Activated T-helper 17 cell treated with anti-CD3 and anti-CD28 coated beads, Interleukin-2, amount 50 U/mL, for 72 hours (primary cell): ENCODE measurements at regions not wholly inside any gene's neighbourhood (a gene's known extent, or its start where the extent isn't known, plus 50 kb on each side); places are given as distances from the start of the nearest gene placed in this dataset.

Experiments
- ATAC-seq: fragments of 150-1000 bp; cut with Tn5 transposase; replicated peaks from 2 replicates; pipeline ENCODE4 v1.10.0; 2021; ENCODE audit warnings: mild to moderate bottlenecking, moderate library complexity
- H3K27ac Mint-ChIP-seq: one replicate; pipeline ENCODE4 v1.8.0; 2022; ENCODE audit warnings: mixed read lengths
- H3K27me3 Mint-ChIP-seq: one replicate; pipeline ENCODE4 v1.8.0; 2022; ENCODE audit warnings: mixed read lengths
- H3K36me3 Mint-ChIP-seq: one replicate; pipeline ENCODE4 v1.8.0; 2022; ENCODE audit warnings: low read depth, mild to moderate bottlenecking, mixed read lengths
- H3K4me1 Mint-ChIP-seq: one replicate; pipeline ENCODE4 v1.8.0; 2022; ENCODE audit warnings: mixed read lengths
- H3K4me3 Mint-ChIP-seq: one replicate; pipeline ENCODE4 v1.8.0; 2022; ENCODE audit warnings: mild to moderate bottlenecking, mixed read lengths
- H3K9me3 Mint-ChIP-seq: one replicate; pipeline ENCODE4 v1.8.0; 2022; ENCODE audit warnings: mixed read lengths

DNA sequence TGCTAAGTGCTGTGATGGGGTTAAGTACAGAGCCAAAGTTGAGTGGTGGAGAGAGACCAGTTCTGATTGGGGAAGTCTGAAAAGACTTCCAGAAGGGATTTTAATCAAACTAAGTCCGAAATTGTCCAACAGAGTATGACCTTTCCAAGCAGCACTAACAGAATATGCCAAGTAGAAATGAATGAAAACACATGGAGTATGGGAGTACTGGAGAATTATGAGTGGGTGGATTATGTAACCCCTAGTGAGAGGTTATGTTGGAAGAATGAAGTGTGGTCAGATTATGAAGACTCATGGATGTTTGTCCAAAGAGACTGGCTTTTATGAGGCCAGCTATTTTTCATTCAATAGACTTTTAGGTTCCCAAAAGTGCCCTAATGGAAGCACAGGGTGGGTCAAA lies 94.0 kb upstream of the PLEKHA5 start:
- H3K36me3 Mint-ChIP-seq: no peaks in the 10 kb centered on the region
- H3K9me3 Mint-ChIP-seq: no peaks in the 10 kb centered on the region
- no peak overlapping the region for H3K4me3 Mint-ChIP-seq
- H3K27me3 Mint-ChIP-seq: peaks cover 6% of the 10 kb centered on the region
- no peaks in the 10 kb centered on the region for H3K4me1 Mint-ChIP-seq
- no peak for ATAC-seq
- no peak overlapping the region for H3K27ac Mint-ChIP-seq

DNA sequence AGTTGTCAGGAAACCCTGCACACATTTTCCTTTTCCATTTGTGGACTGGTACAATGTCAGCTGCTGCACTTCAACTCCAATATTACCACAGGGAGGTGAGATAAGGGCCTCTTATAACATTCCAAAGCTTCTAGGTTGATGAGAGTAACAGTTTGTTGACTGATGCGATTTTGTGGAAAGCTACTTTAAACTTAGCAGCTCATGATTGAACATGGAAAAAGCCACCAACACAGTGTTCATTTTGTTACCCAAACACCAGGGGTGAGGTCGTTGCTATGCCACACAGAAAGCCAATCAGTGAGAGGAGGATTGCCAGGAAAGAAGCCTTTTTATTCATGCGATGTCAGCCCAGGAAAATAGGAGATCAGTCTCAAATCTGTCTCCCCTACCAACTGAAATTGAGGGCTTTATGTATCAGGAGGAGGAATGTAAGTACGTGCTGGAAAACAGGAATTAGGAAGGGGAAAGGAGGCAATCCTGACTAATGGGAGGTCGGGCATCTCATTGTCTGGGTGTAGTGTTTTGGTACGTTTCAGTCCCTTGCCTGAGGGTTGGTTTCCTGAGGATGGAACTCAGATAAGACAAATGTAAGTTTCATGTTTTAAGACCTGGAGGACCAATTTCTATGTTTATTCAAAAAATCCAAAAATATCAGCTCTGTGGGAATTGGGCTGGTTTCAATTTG lies 92.7 kb upstream of the PLEKHA5 start:
- Mint-ChIP-seq H3K27me3 (peaks cover 10% of the 10 kb centered on the region), H3K4me1 (no peaks in the 10 kb centered on the region), H3K4me3 (no peak overlapping the region), H3K9me3 (no peaks in the 10 kb centered on the region), H3K27ac (no peak overlapping the region), H3K36me3 (no peaks in the 10 kb centered on the region)
- no peak for ATAC-seq

DNA sequence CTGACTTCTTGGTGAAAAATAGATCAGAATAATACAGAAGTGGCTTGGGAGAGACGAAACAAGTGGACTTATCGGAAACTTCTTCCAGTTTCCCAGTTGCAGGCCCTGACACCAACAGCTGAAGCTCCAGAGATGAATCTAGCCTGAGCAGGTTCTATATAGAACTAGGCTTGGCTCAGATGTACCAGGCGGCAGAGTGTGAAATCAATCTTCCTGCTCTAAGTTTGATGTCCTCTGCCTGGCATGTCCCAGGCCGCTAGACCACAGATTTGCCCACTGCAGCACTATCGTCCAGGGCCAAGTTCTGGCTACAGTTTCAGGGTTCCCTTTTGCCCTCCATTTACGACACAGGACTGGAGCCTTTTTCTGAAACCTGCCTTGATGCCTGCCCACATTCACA lies 91.3 kb upstream of the PLEKHA5 start:
- H3K4me3 Mint-ChIP-seq: no peak overlapping the region
- no peak overlapping the region for H3K27ac Mint-ChIP-seq
- no peaks in the 10 kb centered on the region for H3K36me3 Mint-ChIP-seq
- ATAC-seq: no peak
- peaks cover 10% of the 10 kb centered on the region for H3K27me3 Mint-ChIP-seq
- H3K4me1 Mint-ChIP-seq: no peaks in the 10 kb centered on the region
- no peaks in the 10 kb centered on the region for H3K9me3 Mint-ChIP-seq

DNA sequence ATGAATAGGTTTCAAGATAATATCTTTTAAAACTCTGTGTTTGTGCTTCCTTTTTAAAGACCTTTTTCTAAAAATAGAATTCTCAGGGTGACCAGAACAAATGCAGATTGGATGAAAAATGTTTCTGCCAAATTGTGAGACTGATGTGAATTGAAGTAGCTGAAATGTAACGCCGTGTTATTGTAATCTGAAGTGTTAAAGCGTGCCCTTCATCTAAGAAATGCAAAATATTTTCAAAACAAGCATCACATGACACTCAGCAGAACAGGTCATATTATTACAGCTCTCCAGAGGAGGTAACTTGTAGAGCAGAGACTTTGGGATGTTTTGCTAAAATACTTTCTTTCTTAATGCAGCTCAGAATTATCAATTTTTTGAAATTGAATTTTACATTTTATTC lies 90.0 kb upstream of the PLEKHA5 start:
- Mint-ChIP-seq H3K27ac (no peak overlapping the region), H3K4me1 (no peaks in the 10 kb centered on the region), H3K4me3 (no peak overlapping the region), H3K27me3 (peaks cover 10% of the 10 kb centered on the region), H3K36me3 (no peaks in the 10 kb centered on the region), H3K9me3 (no peaks in the 10 kb centered on the region)
- ATAC-seq: no peak

GRCh38 chr12:19042221-19042620 lies 87.3 kb upstream of the PLEKHA5 start:
- Mint-ChIP-seq H3K27ac (no peak overlapping the region), H3K36me3 (no peaks in the 10 kb centered on the region), H3K4me3 (no peak overlapping the region), H3K4me1 (no peaks in the 10 kb centered on the region), H3K27me3 (peaks cover 10% of the 10 kb centered on the region), H3K9me3 (no peaks in the 10 kb centered on the region)
- ATAC-seq: no peak

DNA sequence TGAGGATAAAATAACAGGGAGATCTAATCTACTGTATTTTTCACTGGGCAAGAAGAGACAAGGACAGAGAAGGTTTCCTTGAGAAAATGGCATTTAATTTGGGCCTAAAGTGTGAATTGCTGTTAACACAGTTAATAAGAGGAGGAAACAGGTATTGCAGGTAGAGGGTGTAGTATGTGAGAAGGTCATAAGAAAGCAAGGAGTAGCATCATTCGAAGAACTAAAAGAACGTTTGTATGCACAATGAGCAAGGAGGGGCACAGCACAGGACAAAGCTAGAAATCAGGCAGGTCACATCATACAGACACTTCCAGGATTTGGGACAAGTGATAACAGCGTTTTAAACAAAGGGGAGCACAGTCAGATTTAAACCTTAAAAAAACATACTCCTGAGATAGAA lies 85.1 kb upstream of the PLEKHA5 start:
- Mint-ChIP-seq H3K4me3 (no peak overlapping the region), H3K4me1 (no peaks in the 10 kb centered on the region), H3K36me3 (no peaks in the 10 kb centered on the region), H3K27ac (no peak overlapping the region), H3K9me3 (no peaks in the 10 kb centered on the region), H3K27me3 (peaks cover 10% of the 10 kb centered on the region)
- no peak for ATAC-seq

DNA sequence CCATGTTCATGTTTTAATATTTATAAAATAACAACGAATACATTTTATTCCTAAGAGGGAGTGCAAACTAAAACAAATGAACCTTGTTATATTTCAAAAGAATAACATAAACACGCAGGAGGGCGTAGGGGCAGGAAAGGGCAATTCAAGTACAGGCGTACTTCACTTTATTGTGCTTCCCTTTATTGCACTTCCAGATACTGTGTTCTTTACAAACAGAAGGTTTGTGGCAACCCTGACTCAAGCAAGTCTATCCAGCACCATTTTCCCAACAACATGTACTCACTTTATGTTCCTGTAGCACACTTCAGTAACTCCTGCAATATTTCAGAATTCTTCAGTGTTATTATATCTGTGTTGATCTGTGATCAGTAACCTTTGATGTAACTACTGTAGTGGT lies 84.6 kb upstream of the PLEKHA5 start:
- Mint-ChIP-seq H3K4me3 (no peak overlapping the region), H3K27me3 (peaks cover 10% of the 10 kb centered on the region), H3K36me3 (no peaks in the 10 kb centered on the region), H3K4me1 (no peaks in the 10 kb centered on the region), H3K27ac (no peak overlapping the region), H3K9me3 (no peaks in the 10 kb centered on the region)
- ATAC-seq: no peak

GRCh38 chr12:19045426-19045825 lies 84.1 kb upstream of the PLEKHA5 start:
- Mint-ChIP-seq H3K4me1 (no peaks in the 10 kb centered on the region), H3K9me3 (no peaks in the 10 kb centered on the region), H3K27me3 (peaks cover 5% of the 10 kb centered on the region), H3K4me3 (no peak overlapping the region), H3K36me3 (no peaks in the 10 kb centered on the region), H3K27ac (no peak overlapping the region)
- no peak for ATAC-seq

DNA sequence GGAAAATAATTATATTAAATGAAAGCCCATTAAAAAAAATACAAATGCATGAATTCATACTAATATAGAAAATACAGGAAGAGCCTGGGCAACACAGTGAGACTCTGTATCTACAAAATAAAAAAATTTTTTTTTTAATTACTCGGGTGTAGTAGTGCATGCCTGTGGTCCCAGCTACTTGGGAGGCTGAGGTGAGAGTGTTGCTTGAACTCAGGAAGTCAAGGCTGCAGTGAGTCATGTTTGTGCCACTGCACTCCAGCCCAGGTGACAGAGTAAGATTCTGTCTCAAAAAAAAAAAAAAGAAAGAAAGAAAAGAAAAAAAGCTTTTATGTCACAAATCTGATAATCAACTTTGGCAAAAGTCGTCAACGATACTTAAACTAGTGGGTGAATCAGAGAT lies 80.6 kb upstream of the PLEKHA5 start:
- ATAC-seq: peak; percentile 54
- no peak overlapping the region for H3K4me3 Mint-ChIP-seq
- H3K27ac Mint-ChIP-seq: no peak overlapping the region
- no peaks in the 10 kb centered on the region for H3K36me3 Mint-ChIP-seq
- peaks cover 14% of the 10 kb centered on the region for H3K27me3 Mint-ChIP-seq
- H3K4me1 Mint-ChIP-seq: no peaks in the 10 kb centered on the region
- H3K9me3 Mint-ChIP-seq: no peaks in the 10 kb centered on the region

DNA sequence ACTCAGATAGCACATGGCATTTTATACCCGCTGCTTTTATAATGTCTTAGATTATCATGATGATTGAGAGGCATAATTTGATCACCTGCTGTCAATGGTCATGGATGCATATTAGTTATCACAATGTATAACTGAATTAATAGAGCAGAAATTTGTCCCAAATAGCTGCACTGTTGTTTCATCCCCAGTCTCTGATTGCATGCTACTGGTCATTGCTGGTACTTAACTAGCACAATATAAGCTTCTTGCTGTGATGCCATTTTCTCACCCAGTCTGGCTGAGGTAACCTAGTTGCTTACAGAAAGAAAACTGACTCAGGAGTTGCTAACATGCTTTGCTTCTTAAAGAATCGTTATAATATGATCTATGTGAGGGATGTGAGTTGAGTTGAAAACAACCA lies 76.8 kb upstream of the PLEKHA5 start:
- Mint-ChIP-seq H3K36me3 (no peaks in the 10 kb centered on the region), H3K9me3 (no peaks in the 10 kb centered on the region), H3K4me3 (no peak overlapping the region), H3K4me1 (no peaks in the 10 kb centered on the region), H3K27me3 (peaks cover 24% of the 10 kb centered on the region), H3K27ac (no peak overlapping the region)
- no peak for ATAC-seq

- ATAC-seq: no peak
- no peak overlapping the region for H3K4me3 Mint-ChIP-seq
- peaks cover 24% of the 10 kb centered on the region for H3K27me3 Mint-ChIP-seq
- no peaks in the 10 kb centered on the region for H3K36me3 Mint-ChIP-seq
- no peaks in the 10 kb centered on the region for H3K4me1 Mint-ChIP-seq
- H3K27ac Mint-ChIP-seq: no peak overlapping the region
- no peaks in the 10 kb centered on the region for H3K9me3 Mint-ChIP-seq
Measured at GRCh38 chr12:19053218-19053617, 76.3 kb upstream of the PLEKHA5 start.

- Mint-ChIP-seq H3K36me3 (no peaks in the 10 kb centered on the region), H3K9me3 (no peaks in the 10 kb centered on the region), H3K4me1 (no peaks in the 10 kb centered on the region), H3K4me3 (no peak overlapping the region), H3K27ac (no peak overlapping the region), H3K27me3 (peaks cover 24% of the 10 kb centered on the region)
- no peak for ATAC-seq
Measured at GRCh38 chr12:19054035-19054434, 75.5 kb upstream of the PLEKHA5 start.

GRCh38 chr12:19055589-19055988 lies 73.9 kb upstream of the PLEKHA5 start:
- no peak overlapping the region for H3K27ac Mint-ChIP-seq
- H3K4me3 Mint-ChIP-seq: no peak overlapping the region
- H3K36me3 Mint-ChIP-seq: no peaks in the 10 kb centered on the region
- H3K4me1 Mint-ChIP-seq: no peaks in the 10 kb centered on the region
- peaks cover 24% of the 10 kb centered on the region for H3K27me3 Mint-ChIP-seq
- no peak for ATAC-seq
- no peaks in the 10 kb centered on the region for H3K9me3 Mint-ChIP-seq

- Mint-ChIP-seq H3K4me3 (no peak overlapping the region), H3K27me3 (peaks cover 14% of the 10 kb centered on the region), H3K4me1 (no peaks in the 10 kb centered on the region), H3K36me3 (no peaks in the 10 kb centered on the region), H3K27ac (no peak overlapping the region), H3K9me3 (no peaks in the 10 kb centered on the region)
- no peak for ATAC-seq
Measured at GRCh38 chr12:19058235-19059021, 71.1 kb upstream of the PLEKHA5 start.

- Mint-ChIP-seq H3K27ac (no peak overlapping the region), H3K4me1 (no peaks in the 10 kb centered on the region), H3K4me3 (no peak overlapping the region), H3K27me3 (no peaks in the 10 kb centered on the region), H3K9me3 (no peaks in the 10 kb centered on the region), H3K36me3 (no peaks in the 10 kb centered on the region)
- no peak for ATAC-seq
Measured at GRCh38 chr12:19064713-19065112, 64.8 kb upstream of the PLEKHA5 start.
